MCF 10A (cell line): ENCODE measurements at regions not wholly inside any gene's neighbourhood (a gene's known extent, or its start where the extent isn't known, plus 50 kb on each side); places are given as distances from the start of the nearest gene placed in this dataset.
"Not testable (repeated sequence)": the region's sequence is repeated elsewhere in the genome, so short reads cannot be mapped to it uniquely, and the experiment has no call there.

Experiments
- BruUV-seq: library from RNA; stranded (reverse); fragments of 400-500 nt; replicated peaks from 2 replicates; lab custom pipeline; 2021; lab: Mats Ljungman, UMichigan
- CTCF ChIA-PET: fragments of 300-600 bp; sonication (Branson Sonifier 250); formaldehyde crosslinking; extraction: SDS; loops from one replicate; lab custom pipeline; 2021; ENCODE audit warnings: antibody characterized with exemption, inconsistent platforms; lab: Yijun Ruan, JAX
- POLR2A ChIA-PET: fragments of 300-600, 350-650 bp; sonication (Branson Sonifier 250); formaldehyde crosslinking; extraction: SDS; loops from one replicate; lab custom pipeline; 2020; ENCODE audit warnings: antibody characterized with exemption, inconsistent platforms; lab: Yijun Ruan, JAX
- DNase-seq: peaks from one replicate; pipeline ENCODE4 v3.0.0-alpha.2; 2018; ENCODE audit not compliant: unreplicated experiment
- H3K27ac Mint-ChIP-seq: one replicate; pipeline ENCODE4 v1.8.0; 2022; ENCODE audit warnings: mild to moderate bottlenecking, low read depth, mixed read lengths; ENCODE audit not compliant: unreplicated experiment
- H3K27me3 Mint-ChIP-seq: one replicate; pipeline ENCODE4 v1.8.0; 2022; ENCODE audit warnings: mixed read lengths; ENCODE audit not compliant: insufficient read depth, unreplicated experiment
- H3K36me3 Mint-ChIP-seq: one replicate; pipeline ENCODE4 v1.8.0; 2022; ENCODE audit warnings: mild to moderate bottlenecking, moderate library complexity, mixed read lengths; ENCODE audit not compliant: insufficient read depth, unreplicated experiment
- H3K4me1 Mint-ChIP-seq: one replicate; pipeline ENCODE4 v1.8.0; 2022; ENCODE audit warnings: mixed read lengths; ENCODE audit not compliant: insufficient read depth, unreplicated experiment
- H3K4me3 Mint-ChIP-seq: one replicate; pipeline ENCODE4 v1.8.0; 2022; ENCODE audit warnings: mild to moderate bottlenecking, moderate library complexity, mixed read lengths; ENCODE audit not compliant: unreplicated experiment
- H3K9me3 Mint-ChIP-seq: one replicate; pipeline ENCODE4 v1.8.0; 2022; ENCODE audit warnings: mixed read lengths; ENCODE audit not compliant: unreplicated experiment
- intact Hi-C: fragments of 100-400 bp; cut with micrococcal nuclease; formaldehyde crosslinking; loops from 2 replicates; pipeline ENCODE4 v1.14.1; 2022
- TF ChIP-seq, protein P1 (sequence below): fragments of 200-600 bp; IDR thresholded peaks from one replicate; pipeline ENCODE4 v1.8.0; 2022; ENCODE audit warnings: antibody characterized with exemption, mild to moderate bottlenecking; ENCODE audit not compliant: unreplicated experiment

DNA sequence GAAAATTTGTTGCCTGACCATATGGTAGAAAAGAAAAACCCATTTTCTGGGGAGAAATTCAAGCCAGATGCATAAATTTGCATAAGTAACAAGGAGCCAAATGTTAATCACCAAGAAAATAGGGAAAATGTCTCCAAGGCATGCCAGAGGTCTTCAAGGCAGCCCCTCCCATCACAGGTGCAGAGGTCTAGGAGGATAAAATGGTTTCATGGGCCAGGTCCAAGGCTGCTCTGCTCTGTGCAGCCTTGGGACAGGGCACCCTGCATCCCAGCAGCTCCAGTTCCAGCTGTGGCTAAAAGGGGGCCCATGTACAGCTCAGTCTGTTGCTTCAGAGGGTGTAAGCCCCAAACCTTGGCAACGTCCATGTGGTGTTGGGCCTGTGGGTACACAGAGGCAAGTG lies 200.0 kb downstream of the LARP7 start:
- Mint-ChIP-seq H3K27ac (no peak overlapping the region), H3K36me3 (no peaks in the 10 kb centered on the region), H3K4me1 (no peaks in the 10 kb centered on the region), H3K27me3 (no peaks in the 10 kb centered on the region), H3K9me3 (peaks cover 9% of the 10 kb centered on the region), H3K4me3 (no peak overlapping the region)
- TF ChIP-seq, protein P1, sequence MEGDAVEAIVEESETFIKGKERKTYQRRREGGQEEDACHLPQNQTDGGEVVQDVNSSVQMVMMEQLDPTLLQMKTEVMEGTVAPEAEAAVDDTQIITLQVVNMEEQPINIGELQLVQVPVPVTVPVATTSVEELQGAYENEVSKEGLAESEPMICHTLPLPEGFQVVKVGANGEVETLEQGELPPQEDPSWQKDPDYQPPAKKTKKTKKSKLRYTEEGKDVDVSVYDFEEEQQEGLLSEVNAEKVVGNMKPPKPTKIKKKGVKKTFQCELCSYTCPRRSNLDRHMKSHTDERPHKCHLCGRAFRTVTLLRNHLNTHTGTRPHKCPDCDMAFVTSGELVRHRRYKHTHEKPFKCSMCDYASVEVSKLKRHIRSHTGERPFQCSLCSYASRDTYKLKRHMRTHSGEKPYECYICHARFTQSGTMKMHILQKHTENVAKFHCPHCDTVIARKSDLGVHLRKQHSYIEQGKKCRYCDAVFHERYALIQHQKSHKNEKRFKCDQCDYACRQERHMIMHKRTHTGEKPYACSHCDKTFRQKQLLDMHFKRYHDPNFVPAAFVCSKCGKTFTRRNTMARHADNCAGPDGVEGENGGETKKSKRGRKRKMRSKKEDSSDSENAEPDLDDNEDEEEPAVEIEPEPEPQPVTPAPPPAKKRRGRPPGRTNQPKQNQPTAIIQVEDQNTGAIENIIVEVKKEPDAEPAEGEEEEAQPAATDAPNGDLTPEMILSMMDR, result no peak
- CTCF ChIA-PET, result interaction anchor here (0.7 to 0.8 kb wide), 3 partner anchors 10 to 111 kb away, joined by 3 read pairs; no protein-coding TSS in a partner anchor
- BruUV-seq, result no TSS peak
- POLR2A ChIA-PET, result no interaction called here
- intact Hi-C loops, result no loop called here
- no peak for DNase-seq

DNA sequence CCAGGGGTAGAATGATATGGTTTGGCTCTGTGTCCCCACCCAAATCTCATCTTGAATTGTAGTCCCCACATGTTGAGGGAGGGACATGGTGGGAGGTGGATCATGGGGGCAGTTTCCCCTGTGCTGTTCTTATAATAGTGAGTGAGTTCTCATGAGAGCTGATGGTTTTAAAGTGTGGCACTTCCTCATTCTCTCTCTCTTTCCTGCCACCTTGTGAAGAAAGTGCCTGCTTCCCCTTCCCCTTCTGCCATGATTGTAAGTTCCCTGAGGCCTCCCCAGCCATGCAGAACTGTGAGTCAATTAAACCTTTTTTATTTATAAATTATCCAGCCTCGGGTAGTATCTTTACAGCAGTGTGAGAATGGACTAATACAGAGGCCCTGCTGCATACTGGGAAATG lies 201.1 kb downstream of the LARP7 start:
- H3K36me3 Mint-ChIP-seq, H3K4me3 Mint-ChIP-seq, POLR2A ChIA-PET, H3K9me3 Mint-ChIP-seq, H3K4me1 Mint-ChIP-seq, intact Hi-C loops, H3K27me3 Mint-ChIP-seq, CTCF ChIA-PET, DNase-seq, BruUV-seq, H3K27ac Mint-ChIP-seq: not testable (repeated sequence)

GRCh38 chr4:112840061-112840460 lies 203.1 kb downstream of the LARP7 start:
- no TSS peak for BruUV-seq
- H3K27me3 Mint-ChIP-seq, result no peaks in the 10 kb centered on the region
- H3K27ac Mint-ChIP-seq, result no peak overlapping the region
- no peaks in the 10 kb centered on the region for H3K36me3 Mint-ChIP-seq
- H3K4me3 Mint-ChIP-seq, result no peak overlapping the region
- no peaks in the 10 kb centered on the region for H3K4me1 Mint-ChIP-seq
- TF ChIP-seq, protein P1, result no peak
- intact Hi-C loops, result no loop called here
- peaks cover 9% of the 10 kb centered on the region for H3K9me3 Mint-ChIP-seq
- POLR2A ChIA-PET, result no interaction called here
- DNase-seq, result no peak
- CTCF ChIA-PET, result interaction anchor here (0.6 to 2.4 kb wide), 5 partner anchors 8 to 98 kb away, joined by 3 to 8 read pairs (median 6); no protein-coding TSS in a partner anchor

GRCh38 chr4:112840619-112841018 lies 203.7 kb downstream of the LARP7 start:
- Mint-ChIP-seq H3K9me3 (peaks cover 9% of the 10 kb centered on the region), H3K27me3 (no peaks in the 10 kb centered on the region), H3K36me3 (no peaks in the 10 kb centered on the region), H3K4me3 (no peak overlapping the region), H3K4me1 (no peaks in the 10 kb centered on the region), H3K27ac (no peak overlapping the region)
- no peak for DNase-seq
- TF ChIP-seq, protein P1, result no peak
- intact Hi-C loops, result no loop called here
- ChIA-PET CTCF (interaction anchor here (0.5 to 2.4 kb wide), 4 partner anchors 13 to 98 kb away, joined by 4 to 8 read pairs (median 6); no protein-coding TSS in a partner anchor), POLR2A (no interaction called here)
- BruUV-seq, result no TSS peak
